Left kidney (tissue), 1 donor: ENCODE measurements at regions not wholly inside any gene's neighbourhood (a gene's known extent, or its start where the extent isn't known, plus 50 kb on each side); places are given as distances from the start of the nearest gene placed in this dataset.
"Not testable (repeated sequence)": the region's sequence is repeated elsewhere in the genome, so short reads cannot be mapped to it uniquely, and the experiment has no call there.

Experiments
- DNase-seq: peaks from one replicate; pipeline ENCODE4 v3.0.0-alpha.2; 2013

DNA sequence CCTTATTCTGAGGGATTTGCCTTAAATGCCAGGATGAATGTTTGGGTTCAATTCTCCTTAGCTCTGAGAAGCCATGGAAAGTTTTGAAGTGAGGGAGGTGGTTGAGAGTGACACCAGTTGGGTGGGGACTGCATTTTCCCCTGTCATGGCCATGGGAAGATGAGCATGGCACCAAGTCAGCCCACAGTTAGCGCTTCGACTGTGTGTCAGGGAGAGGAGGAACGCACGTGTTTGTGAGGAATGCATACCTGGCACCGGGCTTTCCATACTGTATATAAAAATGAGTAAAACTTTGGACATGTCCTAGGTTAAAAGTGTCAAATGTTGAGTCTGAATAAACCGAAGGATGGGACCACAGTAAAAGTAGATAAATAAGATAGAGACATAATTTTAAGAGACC is 187.5 kb upstream of the KL start:
- no peak for DNase-seq

DNA sequence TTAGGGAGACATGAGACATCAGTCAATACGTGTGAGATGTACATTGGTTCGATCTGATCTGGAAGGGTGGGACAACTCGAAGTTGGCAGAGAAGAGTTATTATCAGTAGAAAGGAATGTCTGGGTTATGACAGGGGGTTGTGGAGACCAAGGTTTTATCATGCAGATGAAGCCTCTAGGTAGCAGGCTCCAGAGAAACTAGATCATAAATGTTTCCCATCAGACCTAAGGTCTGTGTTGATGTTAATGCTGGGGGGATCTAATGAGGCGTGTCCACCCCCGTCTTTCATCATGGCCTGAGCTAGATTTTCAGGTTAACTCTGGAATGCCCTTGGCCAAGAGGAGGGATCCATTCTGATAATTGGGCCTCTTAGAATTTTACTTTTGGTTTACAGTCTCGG is 187.0 kb upstream of the KL start:
- DNase-seq = no peak

- no peak for DNase-seq
Measured at GRCh38 chr13:32829676-32830335, 186.4 kb upstream of the KL start.

- no peak for DNase-seq
Measured at GRCh38 chr13:32830336-32831031, 185.7 kb upstream of the KL start.

DNA sequence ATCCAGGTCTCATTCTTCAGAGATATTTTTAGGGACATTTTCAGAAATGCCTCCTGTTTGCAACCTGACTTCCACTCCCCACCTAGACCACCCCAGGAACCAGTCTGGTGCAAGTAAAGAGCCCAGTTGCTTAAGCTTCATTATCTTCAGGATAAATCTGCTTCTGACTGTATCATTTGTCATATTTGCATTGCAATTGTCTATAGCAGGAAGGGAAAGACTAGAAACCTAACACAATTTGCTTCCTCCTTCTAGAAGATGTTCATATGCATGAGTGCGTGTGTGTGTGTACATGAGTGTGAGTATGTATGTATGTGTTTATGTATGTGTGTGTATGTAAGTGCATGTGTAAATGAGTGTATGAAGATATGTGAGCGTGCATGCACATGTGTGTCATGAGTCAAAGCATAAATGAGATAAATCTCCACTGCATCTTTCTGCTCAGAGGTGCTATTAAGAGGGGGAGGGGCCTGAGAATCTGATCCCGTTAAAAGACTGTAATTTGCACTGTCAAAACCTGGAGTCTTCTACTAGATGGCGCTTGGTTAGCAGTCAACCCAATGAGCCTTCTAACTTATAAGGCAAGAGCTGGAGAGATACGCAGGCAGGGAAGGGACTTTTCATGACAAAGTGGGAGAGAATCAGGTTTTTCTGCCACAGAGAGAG is 178.8 kb upstream of the KL start:
- DNase-seq = no peak

DNA sequence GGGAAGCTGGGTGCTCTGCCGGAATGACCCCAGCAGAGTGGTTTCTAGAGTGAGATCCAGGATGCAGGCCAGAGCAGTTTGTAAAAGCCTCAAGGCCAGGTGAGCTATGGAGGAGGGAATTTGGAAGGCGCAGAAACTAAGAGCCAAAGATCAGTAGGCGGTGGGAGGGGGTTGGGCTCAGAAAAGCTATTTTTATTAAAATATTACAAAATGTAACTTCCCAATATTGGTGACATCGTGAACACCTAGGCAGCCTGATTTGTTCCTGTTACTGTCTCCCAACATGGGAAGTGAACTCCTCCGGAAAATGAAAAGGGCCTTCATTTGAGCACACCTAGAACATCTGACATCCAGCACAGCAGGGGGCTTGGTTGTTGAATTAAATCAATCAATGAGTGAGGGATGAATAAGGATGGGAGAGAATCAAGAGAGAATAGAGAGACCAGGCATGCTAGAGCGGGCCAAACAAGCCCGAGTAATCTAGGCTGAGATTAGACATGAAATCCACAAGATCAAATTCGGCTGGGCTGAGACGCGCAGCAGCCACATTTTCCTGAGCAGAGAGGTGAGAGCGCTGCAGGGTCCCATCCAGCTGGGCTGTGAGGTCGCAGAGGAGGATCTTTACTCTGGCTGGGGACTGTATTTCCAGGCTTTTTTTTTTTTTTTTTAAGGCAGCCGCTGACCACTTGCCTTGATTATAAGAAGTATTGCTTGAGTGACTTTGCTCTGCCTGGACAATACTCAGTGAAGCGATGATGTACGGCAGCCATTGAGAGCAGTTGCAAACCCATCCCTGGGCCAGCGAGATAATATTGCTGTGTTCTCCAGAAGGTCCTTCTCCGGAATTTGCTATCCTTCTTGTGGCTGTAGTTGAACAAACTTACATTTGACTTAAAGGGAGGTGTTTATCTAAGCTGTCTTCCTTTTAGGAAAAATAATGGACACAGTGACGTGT is 178.0 kb upstream of the KL start:
- DNase-seq = no peak

GRCh38 chr13:32838945-32839344 is 177.3 kb upstream of the KL start:
- peak; percentile 85 for DNase-seq

- no peak for DNase-seq
Measured at GRCh38 chr13:32840113-32840512, 176.1 kb upstream of the KL start.

- no peak for DNase-seq
Measured at GRCh38 chr13:32840989-32841713, 175.1 kb upstream of the KL start.

DNA sequence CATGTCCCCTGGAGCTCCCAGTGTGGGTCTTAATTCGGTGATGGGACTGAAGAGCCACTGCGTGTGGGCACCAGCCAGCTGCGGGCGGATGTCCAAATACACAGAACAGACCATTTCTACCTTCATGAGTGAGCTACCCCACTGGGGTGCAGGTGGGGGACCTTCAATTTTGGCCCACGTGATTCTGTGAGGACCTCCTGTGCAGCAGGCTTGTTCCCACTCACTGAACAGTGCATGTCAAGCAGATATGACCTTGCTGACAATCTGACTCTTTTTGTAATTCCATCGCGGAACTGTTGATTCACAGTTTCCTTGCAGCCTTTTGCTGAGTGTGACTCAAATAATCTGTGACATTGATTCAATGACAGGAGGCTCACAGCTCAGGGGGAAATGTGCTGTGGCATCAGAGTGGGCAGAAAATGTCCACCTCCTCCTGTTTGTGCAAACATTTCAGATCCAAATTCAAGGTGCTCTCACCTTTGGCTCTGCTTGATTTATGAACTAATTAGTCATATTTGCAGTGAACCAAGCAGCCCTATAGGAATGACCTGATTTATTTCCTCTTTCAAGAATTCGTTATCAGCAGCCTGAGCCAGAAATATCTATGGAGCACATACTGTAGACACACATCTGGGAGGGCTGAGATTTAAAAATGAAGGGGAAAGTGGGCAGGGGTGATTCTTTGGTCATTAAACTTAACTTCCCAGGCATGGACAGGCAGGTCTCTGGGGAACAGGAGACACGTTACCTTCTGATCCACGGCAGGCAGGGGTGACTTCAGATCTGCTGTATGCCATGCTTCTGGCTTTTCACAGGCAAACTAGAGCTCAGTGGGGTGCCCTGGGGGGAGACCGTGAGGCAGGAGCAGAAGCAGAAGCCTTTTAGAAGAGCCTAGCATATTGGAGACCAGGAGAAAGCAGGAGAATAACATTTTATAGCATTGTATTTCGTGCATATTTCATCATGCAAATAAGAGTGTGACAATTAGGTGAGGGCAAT is 170.0 kb upstream of the KL start:
- no peak for DNase-seq

DNA sequence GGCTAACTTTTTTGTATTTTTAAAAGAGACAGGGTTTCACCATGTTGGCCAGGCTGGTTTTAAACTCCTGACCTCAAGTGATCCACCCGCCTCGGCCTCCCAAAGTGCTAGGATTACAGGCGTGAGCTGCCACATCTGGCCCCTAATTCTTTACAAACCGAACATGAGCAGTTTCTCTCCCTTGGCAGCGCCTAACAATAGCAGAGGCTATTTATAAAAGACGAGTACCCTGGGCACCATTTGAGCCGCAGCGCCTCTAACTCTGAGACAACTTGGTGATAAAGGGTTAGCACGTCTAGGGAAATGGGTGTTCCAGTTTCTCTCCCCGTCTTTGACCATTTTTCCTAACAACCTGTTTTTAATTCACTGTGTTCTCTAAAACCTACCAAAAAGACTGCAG is 168.2 kb upstream of the KL start:
- DNase-seq = not testable (repeated sequence)

- DNase-seq = no peak
Measured at GRCh38 chr13:32849369-32849768, 166.9 kb upstream of the KL start.

GRCh38 chr13:32850316-32851052 is 165.7 kb upstream of the KL start:
- DNase-seq = peak; percentile 67

DNA sequence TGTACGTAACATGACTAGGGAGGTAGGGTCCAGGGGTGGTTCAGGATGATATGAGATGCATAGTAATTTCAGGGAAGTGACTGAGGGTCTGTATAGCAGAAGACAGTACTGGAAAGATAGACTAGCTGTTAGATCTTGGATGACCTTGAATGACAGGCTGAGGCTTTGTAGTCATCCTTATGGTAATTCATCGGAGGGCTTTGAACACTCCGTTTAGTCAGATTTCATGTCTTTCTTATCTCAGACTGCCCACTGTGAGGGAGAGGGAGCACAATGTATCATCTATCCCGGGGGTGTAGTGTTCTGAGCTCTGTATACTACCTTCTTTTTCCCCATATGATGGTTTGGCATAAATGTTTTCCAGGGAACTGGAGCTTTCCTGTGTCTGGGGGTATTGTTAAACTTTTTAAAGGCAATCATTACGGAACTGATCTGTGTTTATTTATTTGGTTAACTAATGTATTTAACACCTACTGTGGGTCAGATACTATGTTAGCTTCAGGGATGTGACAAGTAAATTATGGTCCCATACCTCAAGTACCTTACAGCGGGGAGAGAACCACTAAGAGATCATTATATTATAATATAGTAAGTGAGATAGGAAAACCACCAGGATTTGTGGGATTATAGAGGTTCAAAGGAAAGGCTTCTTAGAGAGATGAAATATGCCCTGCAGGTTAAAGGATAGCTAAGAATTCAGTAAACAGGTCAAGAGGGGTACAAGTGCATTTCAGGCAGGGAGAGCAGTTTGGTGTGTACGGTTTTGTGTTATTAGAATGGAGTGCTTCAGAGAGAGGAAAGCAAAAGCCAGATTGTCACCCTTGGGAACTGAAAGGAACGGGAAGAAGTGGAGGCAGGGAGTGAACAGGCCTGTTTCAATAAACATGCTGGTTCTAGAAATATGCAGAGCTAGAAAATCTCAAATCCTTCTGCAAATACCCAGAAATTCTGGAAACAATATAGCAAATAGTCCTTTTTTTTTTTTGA is 164.8 kb upstream of the KL start:
- no peak for DNase-seq

- DNase-seq = no peak
Measured at GRCh38 chr13:32852526-32852925, 163.7 kb upstream of the KL start.

DNA sequence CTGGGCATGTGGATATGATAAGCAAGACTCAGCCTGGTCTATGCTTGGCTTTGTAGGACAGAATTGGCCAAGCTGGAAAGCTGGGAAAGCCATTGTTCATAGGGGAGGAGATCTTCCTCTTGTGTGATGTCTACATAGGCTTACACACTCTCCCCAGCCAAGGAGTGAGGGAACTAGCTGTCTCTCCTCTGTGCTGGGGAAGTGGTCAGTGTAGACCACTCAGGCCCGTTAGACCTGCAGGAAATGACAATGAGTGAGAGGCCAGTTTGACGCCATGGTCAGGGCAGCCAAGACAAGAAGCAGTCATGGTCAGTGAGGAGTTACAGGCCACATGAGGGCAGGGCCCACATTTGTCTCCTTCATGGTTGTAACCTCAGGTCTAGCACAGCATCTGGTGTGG is 159.1 kb upstream of the KL start:
- no peak for DNase-seq

DNA sequence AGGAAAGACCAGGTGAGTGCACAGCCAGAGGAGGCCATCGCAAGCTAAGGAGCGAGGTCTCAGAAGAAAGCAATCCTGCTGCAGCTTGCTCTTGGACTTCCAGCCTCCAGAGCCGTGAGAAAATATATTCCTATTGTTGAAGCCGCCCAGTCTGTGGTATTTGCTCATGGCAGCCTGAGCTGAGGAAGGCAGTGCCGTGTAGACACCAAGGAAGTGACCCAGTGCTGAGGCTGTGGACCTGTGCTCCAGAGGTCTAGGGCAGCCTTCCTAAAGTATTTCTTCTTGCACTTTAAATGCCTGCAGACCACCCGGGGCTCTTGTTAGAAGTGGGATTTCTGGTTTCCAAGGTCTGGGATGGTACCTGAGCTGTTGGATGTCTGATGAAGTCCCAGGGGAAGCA is 158.5 kb upstream of the KL start:
- no peak for DNase-seq

GRCh38 chr13:32859707-32860292 is 156.4 kb upstream of the KL start:
- DNase-seq = no peak
